ENCODE measurements at regions not wholly inside any gene's neighbourhood (a gene's known extent, or its start where the extent isn't known, plus 50 kb on each side); places are given as distances from the start of the nearest gene placed in this dataset.

DNA sequence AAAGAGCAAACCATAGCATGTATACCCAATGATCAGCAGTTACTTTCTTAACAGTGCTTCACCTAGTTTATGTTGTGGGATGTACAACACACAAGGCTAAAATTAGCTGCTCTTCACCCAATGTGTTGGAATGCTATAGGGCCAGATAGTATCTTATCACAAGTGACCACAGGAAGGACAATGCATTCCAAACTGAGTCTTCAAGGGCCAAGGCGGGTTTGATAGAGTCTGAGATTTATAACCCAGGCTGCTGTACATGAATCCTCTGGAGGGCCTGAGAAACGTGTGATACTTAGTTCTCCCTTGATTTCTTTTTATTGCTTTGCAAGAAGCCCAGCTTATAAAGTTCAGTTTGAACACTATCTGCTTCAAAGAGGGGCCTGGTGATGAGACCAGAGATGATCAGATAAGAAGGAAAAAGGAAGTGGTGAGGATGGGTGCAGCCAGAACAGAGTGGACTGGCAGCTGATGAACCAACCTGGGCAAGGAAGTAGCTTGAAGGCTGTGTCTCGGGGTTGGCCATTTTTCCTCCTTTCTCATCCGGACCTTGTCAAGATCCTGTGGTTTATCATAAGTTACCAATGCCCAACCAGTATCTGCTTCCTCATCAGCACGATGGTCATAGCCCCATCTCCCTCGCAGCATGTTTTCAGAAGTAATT is 62.2 kb upstream of the BMP2 start:
- TF ChIP-seq POLR2A (IDR thresholded peaks at IDR 0.05): no peak
- TF ChIP-seq, protein P1, sequence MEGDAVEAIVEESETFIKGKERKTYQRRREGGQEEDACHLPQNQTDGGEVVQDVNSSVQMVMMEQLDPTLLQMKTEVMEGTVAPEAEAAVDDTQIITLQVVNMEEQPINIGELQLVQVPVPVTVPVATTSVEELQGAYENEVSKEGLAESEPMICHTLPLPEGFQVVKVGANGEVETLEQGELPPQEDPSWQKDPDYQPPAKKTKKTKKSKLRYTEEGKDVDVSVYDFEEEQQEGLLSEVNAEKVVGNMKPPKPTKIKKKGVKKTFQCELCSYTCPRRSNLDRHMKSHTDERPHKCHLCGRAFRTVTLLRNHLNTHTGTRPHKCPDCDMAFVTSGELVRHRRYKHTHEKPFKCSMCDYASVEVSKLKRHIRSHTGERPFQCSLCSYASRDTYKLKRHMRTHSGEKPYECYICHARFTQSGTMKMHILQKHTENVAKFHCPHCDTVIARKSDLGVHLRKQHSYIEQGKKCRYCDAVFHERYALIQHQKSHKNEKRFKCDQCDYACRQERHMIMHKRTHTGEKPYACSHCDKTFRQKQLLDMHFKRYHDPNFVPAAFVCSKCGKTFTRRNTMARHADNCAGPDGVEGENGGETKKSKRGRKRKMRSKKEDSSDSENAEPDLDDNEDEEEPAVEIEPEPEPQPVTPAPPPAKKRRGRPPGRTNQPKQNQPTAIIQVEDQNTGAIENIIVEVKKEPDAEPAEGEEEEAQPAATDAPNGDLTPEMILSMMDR (IDR thresholded peaks at IDR 0.05): no peak

All from upper lobe of left lung (tissue), 4 donors.